ENCODE measurements at regions not wholly inside any gene's neighbourhood (a gene's known extent, or its start where the extent isn't known, plus 50 kb on each side); places are given as distances from the start of the nearest gene placed in this dataset.

- no peak for TF ChIP-seq CTCF (IDR thresholded peaks at IDR 0.05)
- no peaks in the 10 kb centered on the region for H3K36me3 ChIP-seq
- H3K27ac ChIP-seq, result no peak overlapping the region
- ATAC-seq, result no peak
- DNase-seq, result no peak
- H3K4me3 ChIP-seq, result no peak overlapping the region
- peaks cover 4% of the 10 kb centered on the region for H3K9me3 ChIP-seq
- no peaks in the 10 kb centered on the region for H3K27me3 ChIP-seq
- intact Hi-C loops (cut with DNase I), result no loop called here
- no peaks in the 10 kb centered on the region for H3K4me1 ChIP-seq
Observed at GRCh38 chr12:86513226-86513625, 257.0 kb upstream of the MGAT4C start.

GRCh38 chr12:86496595-86496994 lies 240.4 kb upstream of the MGAT4C start:
- Histone ChIP-seq H3K27ac (no peak overlapping the region), H3K9me3 (no peaks in the 10 kb centered on the region), H3K4me3 (no peak overlapping the region), H3K4me1 (no peaks in the 10 kb centered on the region), H3K36me3 (no peaks in the 10 kb centered on the region), H3K27me3 (no peaks in the 10 kb centered on the region)
- ATAC-seq, result no peak
- TF ChIP-seq CTCF (IDR thresholded peaks at IDR 0.05), result no peak
- no peak for DNase-seq
- intact Hi-C loops (cut with DNase I), result no loop called here

- intact Hi-C loops (cut with DNase I), result no loop called here
- peak; percentile 22 for ATAC-seq
- no peak for TF ChIP-seq CTCF (IDR thresholded peaks at IDR 0.05)
- H3K27me3 ChIP-seq, result no peaks in the 10 kb centered on the region
- H3K9me3 ChIP-seq, result no peaks in the 10 kb centered on the region
- no peak overlapping the region for H3K27ac ChIP-seq
- no peak for DNase-seq
- H3K4me3 ChIP-seq, result no peak overlapping the region
- H3K4me1 ChIP-seq, result no peaks in the 10 kb centered on the region
- no peaks in the 10 kb centered on the region for H3K36me3 ChIP-seq
Observed at GRCh38 chr12:86484473-86484872, 228.3 kb upstream of the MGAT4C start.

GRCh38 chr12:86473231-86473630 lies 217.0 kb upstream of the MGAT4C start:
- Histone ChIP-seq H3K36me3 (no peaks in the 10 kb centered on the region), H3K4me3 (no peak overlapping the region), H3K27me3 (no peaks in the 10 kb centered on the region), H3K4me1 (no peaks in the 10 kb centered on the region), H3K9me3 (no peaks in the 10 kb centered on the region), H3K27ac (no peak overlapping the region)
- intact Hi-C loops (cut with DNase I), result no loop called here
- ATAC-seq, result no peak
- no peak for TF ChIP-seq CTCF (IDR thresholded peaks at IDR 0.05)
- DNase-seq, result no peak

GRCh38 chr12:86456776-86457175 lies 200.6 kb upstream of the MGAT4C start:
- TF ChIP-seq CTCF (IDR thresholded peaks at IDR 0.05), result no peak
- Histone ChIP-seq H3K27ac (no peak overlapping the region), H3K9me3 (no peaks in the 10 kb centered on the region), H3K36me3 (no peaks in the 10 kb centered on the region), H3K27me3 (no peaks in the 10 kb centered on the region), H3K4me1 (no peaks in the 10 kb centered on the region), H3K4me3 (no peak overlapping the region)
- DNase-seq (no peak), ATAC-seq (no peak)
- intact Hi-C loops (cut with DNase I), result no loop called here

- Histone ChIP-seq H3K9me3 (no peaks in the 10 kb centered on the region), H3K27me3 (no peaks in the 10 kb centered on the region), H3K4me1 (no peaks in the 10 kb centered on the region), H3K27ac (no peak overlapping the region), H3K4me3 (no peak overlapping the region), H3K36me3 (no peaks in the 10 kb centered on the region)
- no peak for TF ChIP-seq CTCF (IDR thresholded peaks at IDR 0.05)
- ATAC-seq (no peak), DNase-seq (no peak)
- intact Hi-C loops (cut with DNase I), result no loop called here
Observed at GRCh38 chr12:86456241-86456640, 200.1 kb upstream of the MGAT4C start.

Data from upper lobe of right lung (tissue), 1 donor.